Cardiac septum (tissue), 1 donor: ENCODE measurements at regions not wholly inside any gene's neighbourhood (a gene's known extent, or its start where the extent isn't known, plus 50 kb on each side); places are given as distances from the start of the nearest gene placed in this dataset.
"Not testable (repeated sequence)": the region's sequence is repeated elsewhere in the genome, so short reads cannot be mapped to it uniquely, and the experiment has no call there.

Experiments used
- DNase-seq: peaks from one replicate; pipeline ENCODE4 v3.0.0-alpha.2; 2020; ENCODE audit warnings: low spot score
- intact Hi-C: fragments of 100-400 bp; cut with DNase I; formaldehyde crosslinking; loops from one replicate; pipeline ENCODE4 v1.14.0; 2022
- donor health status: DM: no; HTN: no; CAD: no.

GRCh38 chr16:29333492-29334097 is 72.9 kb downstream of the NPIPB11 start:
- DNase-seq, intact Hi-C loops: not testable (repeated sequence)

GRCh38 chr16:29330623-29331022 is 75.9 kb downstream of the NPIPB11 start:
- DNase-seq, intact Hi-C loops: not testable (repeated sequence)

- DNase-seq, intact Hi-C loops: not testable (repeated sequence)
Observed at GRCh38 chr16:29328528-29328927, 78.0 kb downstream of the NPIPB11 start.

GRCh38 chr16:29327631-29328408 is 78.7 kb downstream of the NPIPB11 start:
- intact Hi-C loops = not testable (repeated sequence)

GRCh38 chr16:29326164-29327125 is 80.1 kb downstream of the NPIPB11 start:
- DNase-seq, intact Hi-C loops: not testable (repeated sequence)

More at GRCh38 chr16:29327631-29328408, 78.7 kb downstream of the NPIPB11 start:
- DNase-seq = not testable (repeated sequence)

- DNase-seq, intact Hi-C loops: not testable (repeated sequence)
Observed at GRCh38 chr16:29323725-29324124, 82.8 kb downstream of the NPIPB11 start.

GRCh38 chr16:29321585-29321984 is 84.9 kb downstream of the NPIPB11 start:
- intact Hi-C loops = no loop called here
- DNase-seq = no peak

GRCh38 chr16:29321000-29321393 is 85.5 kb downstream of the NPIPB11 start:
- intact Hi-C loops = no loop called here
- DNase-seq = no peak

- intact Hi-C loops = no loop called here
- DNase-seq = no peak
Observed at GRCh38 chr16:29320274-29320999, 86.1 kb downstream of the NPIPB11 start.

- intact Hi-C loops = no loop called here
Observed at GRCh38 chr16:29319726-29320125, 86.8 kb downstream of the NPIPB11 start.

GRCh38 chr16:29318561-29318968 is 87.9 kb downstream of the NPIPB11 start:
- DNase-seq, intact Hi-C loops: not testable (repeated sequence)

More at GRCh38 chr16:29319726-29320125, 86.8 kb downstream of the NPIPB11 start:
- DNase-seq = no peak

GRCh38 chr16:29318037-29318436 is 88.5 kb downstream of the NPIPB11 start:
- DNase-seq = no peak
- intact Hi-C loops = no loop called here

- intact Hi-C loops = no loop called here
- no peak for DNase-seq
Observed at GRCh38 chr16:29317269-29317668, 89.2 kb downstream of the NPIPB11 start.

- DNase-seq = no peak
- intact Hi-C loops = no loop called here
Observed at GRCh38 chr16:29316761-29317183, 89.7 kb downstream of the NPIPB11 start.

GRCh38 chr16:29315916-29316517 is 90.5 kb downstream of the NPIPB11 start:
- intact Hi-C loops = no loop called here
- DNase-seq = no peak

GRCh38 chr16:29315046-29315445 is 91.5 kb downstream of the NPIPB11 start:
- intact Hi-C loops = no loop called here
- DNase-seq = no peak

GRCh38 chr16:29314292-29314934 is 92.1 kb downstream of the NPIPB11 start:
- intact Hi-C loops = no loop called here
- no peak for DNase-seq

GRCh38 chr16:29313559-29314048 is 92.9 kb downstream of the NPIPB11 start:
- intact Hi-C loops = no loop called here
- no peak for DNase-seq
